C4-2B (cell line): ENCODE measurements at regions not wholly inside any gene's neighbourhood (a gene's known extent, or its start where the extent isn't known, plus 50 kb on each side); places are given as distances from the start of the nearest gene placed in this dataset.

Experiments used
- CTCF ChIP-seq: fragments of 450-650 bp; conservative IDR thresholded peaks from 2 replicates; pipeline ENCODE4 v1.5.1; 2017; ENCODE audit warnings: mild to moderate bottlenecking
- ZFX ChIP-seq: fragments of 450-650 bp; IDR thresholded peaks from 2 replicates; pipeline ENCODE4 v1.6.1; 2017

GRCh38 chr5:167413506-167413905 is 877.9 kb upstream of the WWC1 start:
- TF ChIP-seq CTCF (no peak), ZFX (no peak)
